GM13976 (cell line): ENCODE measurements at regions not wholly inside any gene's neighbourhood (a gene's known extent, or its start where the extent isn't known, plus 50 kb on each side); places are given as distances from the start of the nearest gene placed in this dataset.

Source experiments
- DNase-seq: peaks from one replicate; pipeline ENCODE4 v3.0.0; 2012; ENCODE audit warnings: low spot score
- in situ Hi-C: fragments of 300-500 bp; cut with MboI; formaldehyde crosslinking; loops from one replicate; pipeline ENCODE4 v1.12.0; 2022; ENCODE audit warnings: low sequenced_read_pairs, mixed read lengths, inconsistent platforms; ENCODE audit not compliant: unreplicated experiment
- TF ChIP-seq, protein P1 (sequence below): IDR thresholded peaks from 2 replicates; pipeline ENCODE4 v1.5.1; 2012; ENCODE audit warnings: borderline replicate concordance, mild to moderate bottlenecking; ENCODE audit not compliant: insufficient read depth; ENCODE audit errors: extremely low read depth, missing control alignments, control extremely low read depth

DNA sequence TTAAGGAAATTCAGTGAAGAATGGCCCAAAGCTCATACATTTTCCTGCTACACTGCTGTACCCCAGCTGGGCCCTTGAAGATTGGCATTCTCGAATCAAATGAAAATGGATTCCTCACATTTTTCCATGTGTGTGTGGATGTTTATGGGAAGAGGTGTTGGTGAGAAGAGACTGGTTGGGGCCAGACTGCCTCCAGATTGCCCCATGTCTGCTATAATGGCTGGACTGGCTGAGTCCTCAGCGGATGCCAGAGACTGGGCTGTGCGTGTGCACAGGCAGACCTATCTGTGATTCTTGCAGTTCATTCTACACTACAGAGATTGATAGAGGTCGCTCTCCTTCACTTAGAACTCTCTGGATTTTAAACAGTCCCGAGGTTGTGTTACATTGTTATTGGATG is 183.6 kb upstream of the GDF10 start:
- TF ChIP-seq, protein P1, sequence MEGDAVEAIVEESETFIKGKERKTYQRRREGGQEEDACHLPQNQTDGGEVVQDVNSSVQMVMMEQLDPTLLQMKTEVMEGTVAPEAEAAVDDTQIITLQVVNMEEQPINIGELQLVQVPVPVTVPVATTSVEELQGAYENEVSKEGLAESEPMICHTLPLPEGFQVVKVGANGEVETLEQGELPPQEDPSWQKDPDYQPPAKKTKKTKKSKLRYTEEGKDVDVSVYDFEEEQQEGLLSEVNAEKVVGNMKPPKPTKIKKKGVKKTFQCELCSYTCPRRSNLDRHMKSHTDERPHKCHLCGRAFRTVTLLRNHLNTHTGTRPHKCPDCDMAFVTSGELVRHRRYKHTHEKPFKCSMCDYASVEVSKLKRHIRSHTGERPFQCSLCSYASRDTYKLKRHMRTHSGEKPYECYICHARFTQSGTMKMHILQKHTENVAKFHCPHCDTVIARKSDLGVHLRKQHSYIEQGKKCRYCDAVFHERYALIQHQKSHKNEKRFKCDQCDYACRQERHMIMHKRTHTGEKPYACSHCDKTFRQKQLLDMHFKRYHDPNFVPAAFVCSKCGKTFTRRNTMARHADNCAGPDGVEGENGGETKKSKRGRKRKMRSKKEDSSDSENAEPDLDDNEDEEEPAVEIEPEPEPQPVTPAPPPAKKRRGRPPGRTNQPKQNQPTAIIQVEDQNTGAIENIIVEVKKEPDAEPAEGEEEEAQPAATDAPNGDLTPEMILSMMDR, result no peak
- DNase-seq, result no peak
- in situ Hi-C loops, result no loop called here

DNA sequence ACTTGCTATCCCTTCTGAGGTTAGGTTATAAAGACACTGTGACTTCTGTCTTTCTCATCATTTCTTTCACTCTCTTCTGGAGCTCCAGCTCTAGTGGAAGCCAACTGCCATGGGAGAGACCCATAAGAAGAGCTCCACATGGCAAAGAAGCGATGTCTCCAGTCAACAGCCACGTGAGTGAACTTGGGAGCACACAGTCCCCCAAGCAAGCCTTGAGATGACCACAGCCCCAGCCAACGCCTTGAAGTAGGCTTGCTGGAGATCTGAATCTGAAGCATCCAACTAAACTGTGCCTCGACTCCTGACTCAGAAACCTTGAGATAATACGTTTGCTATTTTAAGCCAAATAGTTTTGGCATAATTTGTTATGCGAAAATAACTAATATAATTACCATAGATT is 181.7 kb upstream of the GDF10 start:
- in situ Hi-C loops, result no loop called here
- DNase-seq, result no peak
- TF ChIP-seq, protein P1, result no peak

DNA sequence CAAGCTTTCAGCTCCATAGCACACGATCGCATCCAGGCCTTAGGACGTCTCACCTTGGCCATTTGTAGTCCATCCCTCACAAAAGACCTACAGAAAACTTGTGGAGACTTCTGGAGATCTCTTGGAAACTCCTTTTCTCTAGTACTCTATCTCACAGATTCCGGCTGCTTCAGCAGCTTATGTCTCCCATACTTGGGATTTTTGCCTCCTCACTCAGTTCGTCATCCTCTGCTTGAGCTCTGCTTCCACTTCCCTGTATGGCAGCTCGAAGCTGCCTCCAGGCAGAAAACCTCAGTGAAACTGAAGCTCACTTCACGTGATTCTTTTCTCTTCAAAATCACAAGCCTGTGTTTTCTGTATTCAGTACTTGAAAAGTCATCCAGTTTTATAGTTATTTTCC is 178.7 kb upstream of the GDF10 start:
- in situ Hi-C loops, result no loop called here
- DNase-seq, result no peak
- TF ChIP-seq, protein P1, result no peak

DNA sequence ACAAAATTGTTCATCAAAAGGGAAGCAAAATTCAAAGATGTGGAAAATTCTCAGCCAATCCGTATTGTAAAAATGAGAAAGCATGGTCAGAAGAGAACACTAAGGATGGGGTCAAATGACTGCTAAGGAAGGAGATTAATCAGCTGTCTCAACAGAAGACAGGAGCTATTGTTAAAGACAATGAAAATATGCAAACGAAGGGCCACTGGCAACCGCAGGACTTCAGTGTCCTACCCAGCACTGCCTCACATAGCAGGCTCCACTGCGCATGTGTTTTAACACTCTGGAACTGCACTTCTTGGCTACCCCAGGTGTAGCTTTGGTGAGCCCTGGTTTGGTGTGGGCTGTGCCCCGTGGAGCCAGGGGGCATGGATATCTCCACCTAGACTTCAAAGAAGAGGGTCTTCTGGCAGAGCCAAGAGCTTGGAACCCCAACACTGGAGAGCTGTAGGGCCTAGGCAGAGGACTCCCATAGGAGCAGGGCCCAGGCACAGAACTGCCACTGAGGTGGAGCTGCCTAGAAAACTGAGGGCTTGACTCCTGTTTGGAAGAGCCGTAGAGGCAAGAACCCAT is 176.2 kb upstream of the GDF10 start:
- no peak for DNase-seq
- in situ Hi-C loops, result no loop called here
- TF ChIP-seq, protein P1, result no peak

DNA sequence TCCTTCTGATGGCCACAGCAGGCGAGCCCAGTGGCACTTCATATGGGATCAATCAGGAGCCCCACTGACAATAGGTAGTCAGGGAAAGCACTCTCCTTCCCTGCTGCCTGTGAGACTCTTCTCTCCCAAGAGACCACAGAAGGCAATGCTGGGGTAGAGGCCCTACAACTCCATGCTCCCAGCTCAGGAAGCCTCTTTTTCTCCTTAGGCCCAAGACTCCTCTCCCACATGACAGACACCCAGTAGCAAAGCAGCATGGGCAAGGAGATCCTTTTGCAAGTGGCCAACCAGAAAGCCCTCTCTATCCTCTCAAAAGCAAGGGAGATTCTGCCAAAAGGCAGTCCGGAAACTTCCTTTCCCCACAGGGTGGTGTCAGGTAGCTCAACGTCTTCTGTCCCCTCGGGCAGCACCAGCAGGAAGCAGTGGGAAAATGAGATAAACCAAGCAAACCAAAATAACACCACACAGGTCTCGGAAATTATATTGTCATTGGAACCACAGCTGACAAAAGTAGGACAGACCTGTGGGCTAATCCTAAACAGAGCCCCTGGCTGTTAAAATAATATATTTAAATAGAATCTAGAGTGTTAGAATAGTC is 172.7 kb upstream of the GDF10 start:
- TF ChIP-seq, protein P1, result no peak
- in situ Hi-C loops, result no loop called here
- no peak for DNase-seq

DNA sequence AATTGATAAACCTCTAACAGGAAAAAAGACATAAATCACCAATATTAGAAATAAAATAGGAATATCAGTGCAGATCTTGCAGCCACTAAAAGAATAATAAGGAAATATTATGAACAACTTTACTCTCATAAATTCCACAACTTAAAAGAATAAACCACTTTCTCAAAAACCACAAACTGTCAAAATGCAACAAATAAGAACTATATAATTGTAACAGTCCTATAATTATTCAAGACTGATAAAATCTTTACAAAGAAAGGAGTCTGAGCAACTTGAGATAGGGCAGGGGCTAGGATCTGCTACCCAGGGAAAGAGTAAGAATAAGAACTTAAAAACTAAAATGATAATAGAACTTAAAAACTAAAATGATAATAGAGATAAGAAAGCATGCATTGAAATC is 169.5 kb upstream of the GDF10 start:
- in situ Hi-C loops, result no loop called here
- TF ChIP-seq, protein P1, result no peak
- DNase-seq, result no peak
